Left cardiac atrium (tissue), 4 donors: ENCODE measurements at regions not wholly inside any gene's neighbourhood (a gene's known extent, or its start where the extent isn't known, plus 50 kb on each side); places are given as distances from the start of the nearest gene placed in this dataset.
"Not testable (repeated sequence)": the region's sequence is repeated elsewhere in the genome, so short reads cannot be mapped to it uniquely, and the experiment has no call there.

Experiments used
- ATAC-seq, 2 donors: fragments of 200-7000 bp; cut with Tn5 transposase; one replicate each; pipeline ENCODE4 v1.9.1; 2020; ENCODE audit warnings: mild to moderate bottlenecking in 2 of 2, moderate library complexity in 2 of 2
- DNase-seq: peaks from one replicate; pipeline ENCODE4 v3.0.0-alpha.2; 2020
- intact Hi-C, 2 donors: fragments of 100-400 bp; cut with DNase I; formaldehyde crosslinking; loops; one replicate each; pipeline versions ENCODE4 v1.14.1 to v1.15.1; 2022 to 2023
- donor health status: DM: no; HTN: yes; CAD: no.
- donor health status: DM: no; HTN: yes; CAD: no; lungs with severe emphysema.
- donor health status: DM: yes; HTN: yes; CAD: no.
- donor health status: Dilated cardiomyopathy.

DNA sequence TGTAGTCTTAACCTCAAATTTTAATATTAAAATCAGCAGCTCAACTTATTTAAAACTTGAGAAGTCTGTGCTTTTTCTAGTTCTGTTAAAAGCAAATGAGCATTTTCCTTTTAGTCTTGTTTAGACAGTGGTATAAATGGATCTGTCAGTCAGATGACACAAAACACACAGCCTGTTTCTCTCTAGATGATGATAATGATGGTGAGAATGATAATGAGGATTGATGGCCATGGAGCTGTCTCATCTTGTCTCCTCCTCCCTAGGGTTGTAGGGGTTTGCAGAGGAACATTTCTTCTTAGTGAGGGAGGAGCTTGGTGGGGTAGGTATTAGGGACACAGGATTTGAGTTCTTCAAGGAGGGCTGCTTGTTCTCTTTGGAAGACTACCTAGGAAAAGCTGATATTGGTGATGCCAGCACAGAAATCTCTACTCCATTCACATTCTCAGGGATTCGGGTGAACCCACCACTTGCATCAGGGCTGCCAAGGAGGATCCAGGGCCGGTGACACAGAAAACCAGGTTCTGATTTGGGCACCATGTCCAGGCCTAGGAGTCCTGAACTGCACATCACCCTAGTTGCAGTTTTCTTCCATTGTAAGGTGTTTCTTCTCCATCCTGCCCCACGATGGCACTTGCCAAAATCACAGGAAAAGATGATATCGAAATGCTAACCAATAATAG is 147.6 kb downstream of the RHOU start:
- DNase-seq (no peak), ATAC-seq (no peak)
- intact Hi-C loops: no loop called here

GRCh38 chr1:228883535-228883934 is 148.3 kb downstream of the RHOU start:
- intact Hi-C loops: no loop called here
- no peak for DNase-seq
- ATAC-seq: no peak

DNA sequence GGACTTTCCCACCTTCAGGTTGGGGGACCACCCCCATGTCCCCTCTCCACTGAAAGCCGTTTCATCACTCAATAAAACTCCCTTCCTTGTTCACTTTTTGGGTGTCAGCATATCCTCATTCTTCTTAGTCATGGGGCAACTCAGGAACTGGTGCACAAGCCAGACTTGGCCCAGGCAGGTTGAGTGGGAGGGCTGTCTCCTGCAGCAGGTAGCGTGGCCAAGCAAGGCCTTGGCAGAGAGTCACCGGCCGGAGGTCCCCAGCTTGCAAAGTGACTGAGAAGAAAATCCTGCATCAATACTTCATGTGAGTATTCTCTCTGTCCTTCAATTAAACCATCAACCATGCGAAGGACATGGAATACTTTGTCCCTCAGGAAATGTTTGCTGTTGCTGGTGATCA is 148.9 kb downstream of the RHOU start:
- ATAC-seq: no peak
- DNase-seq: no peak
- intact Hi-C loops: no loop called here

GRCh38 chr1:228884615-228885566 is 149.6 kb downstream of the RHOU start:
- no peak for ATAC-seq
- DNase-seq: no peak
- intact Hi-C loops: no loop called here

DNA sequence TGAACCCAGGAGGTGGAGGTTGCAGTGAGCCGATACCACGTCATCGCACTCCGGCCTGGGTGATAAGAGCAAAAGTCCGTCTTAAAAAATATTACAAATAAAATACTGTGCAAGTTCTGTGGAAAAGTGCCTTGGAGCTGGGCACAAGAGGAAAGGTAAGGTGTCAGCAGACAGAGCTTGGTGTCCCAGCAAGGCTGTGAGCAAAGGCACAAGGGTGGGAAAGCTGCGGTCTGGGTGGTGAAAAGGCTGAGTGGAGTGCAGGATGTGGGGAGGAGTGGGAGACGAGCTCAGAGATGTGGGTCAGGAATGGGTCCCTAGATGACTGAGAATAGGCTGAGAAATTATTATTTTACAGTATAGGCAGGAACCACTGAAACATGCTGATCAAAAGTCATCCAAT is 150.6 kb downstream of the RHOU start:
- DNase-seq (no peak), ATAC-seq (no peak)
- intact Hi-C loops: no loop called here

GRCh38 chr1:228887101-228887500 is 151.8 kb downstream of the RHOU start:
- intact Hi-C loops: no loop called here
- no peak for ATAC-seq
- DNase-seq: no peak

GRCh38 chr1:228887960-228888359 is 152.7 kb downstream of the RHOU start:
- intact Hi-C loops: no loop called here
- no peak for DNase-seq
- no peak for ATAC-seq

GRCh38 chr1:228889289-228889688 is 154.0 kb downstream of the RHOU start:
- DNase-seq (no peak), ATAC-seq (no peak)
- intact Hi-C loops: no loop called here

DNA sequence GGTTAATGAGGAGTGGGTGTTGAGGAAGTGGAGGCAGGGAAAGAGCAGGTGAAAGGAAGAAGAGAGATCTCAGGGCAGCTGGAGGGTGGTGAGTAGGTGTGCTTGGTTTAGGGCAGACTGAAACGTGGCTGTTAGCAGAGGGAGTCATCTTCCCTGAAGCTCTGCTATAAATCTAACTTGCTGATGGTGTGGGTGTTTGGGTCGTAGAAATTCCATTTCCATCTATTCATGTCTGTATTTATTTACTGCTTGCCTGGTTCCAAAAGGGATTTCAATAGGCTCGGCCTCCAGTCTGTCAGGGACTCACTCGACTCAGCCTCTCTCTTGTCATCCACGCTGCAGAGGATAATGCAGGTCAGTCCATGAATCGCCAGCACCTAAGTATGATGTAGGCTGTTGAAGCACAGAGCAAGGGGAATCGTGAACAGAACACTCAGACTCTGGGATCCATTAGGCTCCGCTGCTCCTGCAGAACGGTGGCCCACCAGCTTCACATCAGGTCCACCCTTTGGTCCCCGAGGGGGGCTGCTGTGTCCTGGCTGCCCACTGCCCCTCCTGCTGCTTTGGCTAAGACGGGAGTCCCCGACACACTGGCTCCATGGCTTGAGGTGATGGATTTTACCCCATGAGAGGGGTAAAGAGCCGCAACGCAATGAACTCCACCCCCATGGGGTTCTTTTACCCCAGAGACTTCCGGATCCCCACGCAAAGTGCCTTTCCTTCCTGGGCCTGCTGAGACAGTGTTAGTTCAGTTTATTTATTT is 156.2 kb downstream of the RHOU start:
- intact Hi-C loops: no loop called here
- ATAC-seq (no peak), DNase-seq (no peak)

DNA sequence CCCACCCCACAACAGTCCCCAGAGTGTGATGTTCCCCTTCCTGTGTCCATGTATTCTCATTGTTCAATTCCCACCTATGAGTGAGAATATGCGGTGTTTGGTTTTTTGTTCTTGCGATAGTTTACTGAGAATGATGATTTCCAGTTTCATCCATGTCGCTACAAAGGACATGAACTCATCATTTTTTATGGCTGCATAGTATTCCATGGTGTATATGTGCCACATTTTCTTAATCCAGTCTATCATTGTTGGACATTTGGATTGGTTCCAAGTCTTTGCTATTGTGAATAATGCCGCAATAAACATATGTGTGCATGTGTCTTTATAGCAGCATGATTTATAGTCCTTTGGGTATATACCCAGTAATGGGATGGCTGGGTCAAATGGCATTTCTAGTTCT is 156.9 kb downstream of the RHOU start:
- intact Hi-C loops, DNase-seq, ATAC-seq: not testable (repeated sequence)

- DNase-seq: no peak
- intact Hi-C loops: no loop called here
- no peak for ATAC-seq
Observed at GRCh38 chr1:228894442-228894989, 159.2 kb downstream of the RHOU start.

- no peak for ATAC-seq
- DNase-seq: no peak
- intact Hi-C loops: no loop called here
Observed at GRCh38 chr1:228897901-228898300, 162.6 kb downstream of the RHOU start.

DNA sequence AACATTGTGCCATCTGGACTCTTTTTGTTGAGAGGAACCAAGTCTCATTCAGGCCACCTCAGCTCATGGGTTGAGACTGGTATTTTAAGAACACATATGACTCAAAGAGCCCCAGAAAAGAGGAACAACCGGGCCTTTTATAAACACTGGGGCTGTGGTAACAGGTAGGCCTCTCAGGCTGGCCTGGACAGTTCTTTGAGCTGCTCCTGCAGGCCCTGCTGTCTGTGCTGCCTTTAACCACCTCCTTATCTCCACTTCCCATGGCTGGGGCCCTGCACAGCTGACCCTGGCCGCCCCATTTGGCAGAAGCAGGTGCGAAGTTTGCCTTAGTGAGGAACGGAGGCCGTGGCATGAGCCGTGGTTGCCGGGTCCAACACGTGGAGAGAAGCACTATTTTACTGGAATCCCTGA is 163.3 kb downstream of the RHOU start:
- intact Hi-C loops: no loop called here
- ATAC-seq (peak in 1 of 2 donors; percentile 4), DNase-seq (no peak)

DNA sequence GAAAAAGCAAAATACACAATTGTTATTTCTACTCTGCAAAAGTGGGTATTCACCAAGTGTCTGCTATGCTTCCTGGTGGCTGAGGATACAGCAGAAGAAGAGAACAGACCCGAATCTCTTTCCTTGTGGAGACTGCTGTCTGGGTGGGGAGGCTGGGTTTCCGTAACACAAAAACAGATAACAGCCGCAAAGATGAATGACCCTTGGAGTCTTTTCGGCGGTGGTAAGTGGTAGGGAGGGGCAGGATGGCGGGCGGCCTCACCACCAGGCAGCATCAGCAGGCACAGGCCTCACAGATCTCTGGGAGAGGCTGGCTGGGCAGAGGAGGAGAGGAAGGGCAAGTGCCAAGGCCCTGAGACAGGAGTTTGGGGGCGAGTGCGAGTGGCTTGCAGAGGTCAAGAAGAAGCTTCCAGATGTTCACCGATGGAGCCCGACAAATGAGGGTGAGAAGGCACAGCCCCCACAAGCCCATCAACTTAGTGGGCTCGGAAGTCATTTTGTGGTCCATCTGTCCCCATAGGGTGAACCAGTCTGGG is 164.2 kb downstream of the RHOU start:
- ATAC-seq (no peak), DNase-seq (no peak)
- intact Hi-C loops: no loop called here

DNA sequence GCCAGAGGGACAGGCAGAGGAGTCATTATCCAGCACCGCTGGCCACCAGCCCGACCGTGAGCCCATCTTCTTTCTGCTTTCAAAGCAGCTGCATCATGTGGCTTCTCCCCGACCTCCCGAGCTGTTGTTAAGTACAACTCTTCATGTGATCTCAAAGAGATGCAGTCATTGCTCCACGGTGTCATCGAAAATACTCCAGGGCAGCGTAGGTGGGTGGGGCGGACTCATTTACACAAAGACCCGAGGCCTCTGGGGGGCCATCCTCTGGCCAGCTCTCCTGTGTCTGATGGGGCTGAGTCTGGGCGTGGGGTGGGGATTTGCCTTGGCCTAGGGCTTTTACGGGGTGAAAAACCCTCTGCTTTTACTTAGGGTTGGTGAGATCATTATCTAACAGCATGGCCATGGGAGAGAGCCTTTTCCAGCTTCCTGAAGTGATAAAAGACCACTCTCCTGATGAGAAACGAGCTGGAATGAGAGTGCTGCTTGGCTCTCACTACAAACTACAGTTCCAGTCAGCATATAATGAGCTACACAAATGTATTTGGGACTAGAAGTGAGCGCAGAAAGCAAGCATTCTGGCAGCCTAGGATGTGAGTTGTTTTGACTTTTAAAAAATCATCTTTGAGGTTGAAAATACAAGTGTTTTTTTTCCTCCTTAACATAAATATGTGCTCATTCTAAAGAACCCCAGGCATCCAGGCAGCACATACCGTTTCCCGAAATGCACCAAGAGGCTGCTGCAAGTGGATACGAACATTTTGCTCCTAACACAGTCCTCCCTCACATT is 165.0 kb downstream of the RHOU start:
- DNase-seq (no peak), ATAC-seq (no peak)
- intact Hi-C loops: no loop called here

GRCh38 chr1:228900886-228901392 is 165.7 kb downstream of the RHOU start:
- DNase-seq (no peak), ATAC-seq (no peak)
- intact Hi-C loops: no loop called here

GRCh38 chr1:228901936-228902681 is 166.8 kb downstream of the RHOU start:
- DNase-seq (no peak), ATAC-seq (no peak)
- intact Hi-C loops: no loop called here
